ENCODE measurements at regions not wholly inside any gene's neighbourhood (a gene's known extent, or its start where the extent isn't known, plus 50 kb on each side); places are given as distances from the start of the nearest gene placed in this dataset.

DNA sequence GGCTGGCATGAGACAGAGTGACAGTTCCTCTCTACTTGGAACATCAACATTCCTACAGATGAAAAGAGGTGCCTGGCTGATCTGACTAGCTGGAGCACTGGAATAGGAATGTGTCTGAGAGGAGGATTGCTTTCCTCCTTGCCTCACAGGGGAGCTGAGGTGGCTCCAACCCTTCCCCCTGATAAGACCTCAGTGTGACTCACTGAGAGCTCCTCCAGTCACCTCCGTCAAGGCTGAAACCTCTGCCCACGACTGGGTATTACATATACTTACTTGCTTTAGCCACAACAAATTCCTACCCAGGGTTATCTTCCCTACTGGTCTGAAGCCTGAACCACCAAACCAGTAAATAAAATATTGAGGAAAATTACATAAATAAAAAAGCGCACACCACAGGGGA is 342.7 kb upstream of the REG3G start:
- in situ Hi-C loops (cut with MboI; ENCODE audit: low pct_ligation_motif_present in 1 of 4, low pct_unique_long_range_greater_than_20kb in 1 of 4, low sequenced_read_pairs in 3 of 4), result no loop called here
- no peaks in the 10 kb centered on the region for H3K9me3 ChIP-seq
- intact Hi-C loops (cut with DNase I; ENCODE audit: low total_unique reads), result no loop called here
- DNase-seq, result no peak
- no peaks in the 10 kb centered on the region for H3K4me1 ChIP-seq
- WGBS, 2 donors (ENCODE audit: low coverage in 1 of 2), result 88% methylated on average over 3 of the region's 3 CpGs; no CpG with 5 or more reads in 1 of the 2 donors
- no peak overlapping the region for H3K4me3 ChIP-seq
- no peaks in the 10 kb centered on the region for H3K27me3 ChIP-seq
- TF ChIP-seq, protein P1, sequence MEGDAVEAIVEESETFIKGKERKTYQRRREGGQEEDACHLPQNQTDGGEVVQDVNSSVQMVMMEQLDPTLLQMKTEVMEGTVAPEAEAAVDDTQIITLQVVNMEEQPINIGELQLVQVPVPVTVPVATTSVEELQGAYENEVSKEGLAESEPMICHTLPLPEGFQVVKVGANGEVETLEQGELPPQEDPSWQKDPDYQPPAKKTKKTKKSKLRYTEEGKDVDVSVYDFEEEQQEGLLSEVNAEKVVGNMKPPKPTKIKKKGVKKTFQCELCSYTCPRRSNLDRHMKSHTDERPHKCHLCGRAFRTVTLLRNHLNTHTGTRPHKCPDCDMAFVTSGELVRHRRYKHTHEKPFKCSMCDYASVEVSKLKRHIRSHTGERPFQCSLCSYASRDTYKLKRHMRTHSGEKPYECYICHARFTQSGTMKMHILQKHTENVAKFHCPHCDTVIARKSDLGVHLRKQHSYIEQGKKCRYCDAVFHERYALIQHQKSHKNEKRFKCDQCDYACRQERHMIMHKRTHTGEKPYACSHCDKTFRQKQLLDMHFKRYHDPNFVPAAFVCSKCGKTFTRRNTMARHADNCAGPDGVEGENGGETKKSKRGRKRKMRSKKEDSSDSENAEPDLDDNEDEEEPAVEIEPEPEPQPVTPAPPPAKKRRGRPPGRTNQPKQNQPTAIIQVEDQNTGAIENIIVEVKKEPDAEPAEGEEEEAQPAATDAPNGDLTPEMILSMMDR (IDR thresholded peaks at IDR 0.05), result no peak
- no peak for TF ChIP-seq POLR2AphosphoS5 (IDR thresholded peaks at IDR 0.05)
- no peak for TF ChIP-seq POLR2A (IDR thresholded peaks at IDR 0.05)
- no peak for TF ChIP-seq EP300 (IDR thresholded peaks at IDR 0.05; ENCODE audit: low read depth)
- H3K27ac ChIP-seq, result no peak overlapping the region
- H3K36me3 ChIP-seq, result no peaks in the 10 kb centered on the region

DNA sequence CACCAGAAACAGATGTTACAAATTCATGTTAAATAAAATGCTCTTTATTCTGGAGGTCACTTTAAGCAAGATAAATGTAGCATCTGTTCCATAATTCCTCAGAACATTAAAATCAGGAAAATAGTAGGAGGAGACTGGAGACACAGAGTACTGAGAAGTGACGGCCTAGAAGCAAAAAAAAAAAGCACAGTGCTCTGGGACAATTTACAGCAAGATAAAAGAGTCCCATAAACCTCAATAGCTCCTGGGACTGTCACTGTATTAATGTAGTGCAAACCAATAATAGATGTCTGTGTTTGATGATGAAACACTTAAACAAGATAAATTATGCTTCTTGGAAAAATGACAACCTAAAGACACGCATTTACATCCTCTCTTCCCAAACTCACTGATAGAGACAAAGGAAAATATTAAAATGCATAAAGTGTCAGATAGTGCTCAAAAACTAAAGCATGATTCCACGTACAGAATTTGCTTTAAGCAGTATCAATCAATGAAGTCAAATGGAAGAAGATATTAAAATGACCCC is 338.8 kb upstream of the REG3G start:
- TF ChIP-seq POLR2A (IDR thresholded peaks at IDR 0.05), result no peak
- TF ChIP-seq, protein P1 (IDR thresholded peaks at IDR 0.05), result no peak
- TF ChIP-seq EP300 (IDR thresholded peaks at IDR 0.05; ENCODE audit: low read depth), result no peak
- no peak for DNase-seq
- intact Hi-C loops (cut with DNase I; ENCODE audit: low total_unique reads), result no loop called here
- Histone ChIP-seq H3K9me3 (no peaks in the 10 kb centered on the region), H3K27ac (no peak overlapping the region), H3K4me1 (no peaks in the 10 kb centered on the region), H3K36me3 (no peaks in the 10 kb centered on the region), H3K27me3 (no peaks in the 10 kb centered on the region), H3K4me3 (no peak overlapping the region)
- WGBS, 2 donors (ENCODE audit: low coverage in 1 of 2), result 53 to 55% methylated on average over 3 of the region's 3 CpGs
- in situ Hi-C loops (cut with MboI; ENCODE audit: low pct_ligation_motif_present in 1 of 4, low pct_unique_long_range_greater_than_20kb in 1 of 4, low sequenced_read_pairs in 3 of 4), result no loop called here

DNA sequence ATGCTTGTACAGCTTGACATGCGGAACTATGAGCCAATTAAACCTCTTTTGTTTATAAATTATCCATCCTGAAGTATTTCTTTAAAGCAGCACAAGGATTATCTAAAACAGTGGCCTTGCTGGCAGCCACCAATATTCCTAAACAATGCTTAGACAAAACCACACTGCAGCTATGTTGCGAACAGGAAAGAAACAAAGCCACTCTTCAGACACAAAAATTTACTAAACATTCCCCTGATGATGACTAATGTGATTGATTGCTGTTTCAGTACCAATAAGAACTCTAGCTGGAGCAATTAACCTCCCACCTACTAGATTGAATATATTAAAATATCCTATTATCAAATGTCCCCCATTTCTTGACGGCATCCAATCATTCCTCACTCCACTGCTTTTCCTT is 325.8 kb upstream of the REG3G start:
- no peaks in the 10 kb centered on the region for H3K4me1 ChIP-seq
- no peak overlapping the region for H3K4me3 ChIP-seq
- DNase-seq, result no peak
- H3K27ac ChIP-seq, result no peak overlapping the region
- in situ Hi-C loops (cut with MboI; ENCODE audit: low pct_ligation_motif_present in 1 of 4, low pct_unique_long_range_greater_than_20kb in 1 of 4, low sequenced_read_pairs in 3 of 4), result no loop called here
- no peaks in the 10 kb centered on the region for H3K36me3 ChIP-seq
- intact Hi-C loops (cut with DNase I; ENCODE audit: low total_unique reads), result no loop called here
- H3K27me3 ChIP-seq, result no peaks in the 10 kb centered on the region
- WGBS, 2 donors (ENCODE audit: low coverage in 1 of 2), result 50 to 68% methylated on average over 3 of the region's 3 CpGs
- no peaks in the 10 kb centered on the region for H3K9me3 ChIP-seq
- TF ChIP-seq EP300 (IDR thresholded peaks at IDR 0.05; ENCODE audit: low read depth) (no peak), POLR2A (IDR thresholded peaks at IDR 0.05) (no peak), POLR2AphosphoS5 (IDR thresholded peaks at IDR 0.05) (no peak)
- TF ChIP-seq, protein P1 (IDR thresholded peaks at IDR 0.05), result no peak

DNA sequence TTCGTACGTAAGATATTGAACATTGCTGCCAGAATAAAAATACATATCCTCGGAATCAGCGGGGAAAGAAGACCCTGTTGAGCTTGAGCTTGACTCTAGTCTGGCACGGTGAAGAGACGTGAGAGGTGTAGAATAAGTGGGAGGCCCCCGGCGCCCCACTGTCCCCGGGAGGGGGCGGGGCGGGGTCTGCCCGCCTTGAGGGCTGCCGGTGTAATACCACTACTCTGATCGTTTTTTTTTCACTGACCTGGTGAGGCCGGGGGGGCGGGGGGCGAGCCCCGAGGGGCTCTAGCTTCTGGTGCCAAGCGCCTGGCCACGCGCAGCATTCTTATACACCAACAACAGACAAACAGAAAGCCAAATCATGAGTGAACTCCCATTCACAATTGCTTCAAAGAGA is 324.0 kb upstream of the REG3G start:
- no peaks in the 10 kb centered on the region for H3K36me3 ChIP-seq
- no peak overlapping the region for H3K4me3 ChIP-seq
- WGBS, 2 donors (ENCODE audit: low coverage in 1 of 2), result 89 to 98% methylated on average over 14 to 21 of the region's 21 CpGs
- intact Hi-C loops (cut with DNase I; ENCODE audit: low total_unique reads) (no loop called here), in situ Hi-C loops (cut with MboI; ENCODE audit: low pct_ligation_motif_present in 1 of 4, low pct_unique_long_range_greater_than_20kb in 1 of 4, low sequenced_read_pairs in 3 of 4) (no loop called here)
- H3K27ac ChIP-seq, result no peak overlapping the region
- no peak for DNase-seq
- no peak for TF ChIP-seq EP300 (IDR thresholded peaks at IDR 0.05; ENCODE audit: low read depth)
- H3K27me3 ChIP-seq, result no peaks in the 10 kb centered on the region
- no peaks in the 10 kb centered on the region for H3K9me3 ChIP-seq
- no peaks in the 10 kb centered on the region for H3K4me1 ChIP-seq

DNA sequence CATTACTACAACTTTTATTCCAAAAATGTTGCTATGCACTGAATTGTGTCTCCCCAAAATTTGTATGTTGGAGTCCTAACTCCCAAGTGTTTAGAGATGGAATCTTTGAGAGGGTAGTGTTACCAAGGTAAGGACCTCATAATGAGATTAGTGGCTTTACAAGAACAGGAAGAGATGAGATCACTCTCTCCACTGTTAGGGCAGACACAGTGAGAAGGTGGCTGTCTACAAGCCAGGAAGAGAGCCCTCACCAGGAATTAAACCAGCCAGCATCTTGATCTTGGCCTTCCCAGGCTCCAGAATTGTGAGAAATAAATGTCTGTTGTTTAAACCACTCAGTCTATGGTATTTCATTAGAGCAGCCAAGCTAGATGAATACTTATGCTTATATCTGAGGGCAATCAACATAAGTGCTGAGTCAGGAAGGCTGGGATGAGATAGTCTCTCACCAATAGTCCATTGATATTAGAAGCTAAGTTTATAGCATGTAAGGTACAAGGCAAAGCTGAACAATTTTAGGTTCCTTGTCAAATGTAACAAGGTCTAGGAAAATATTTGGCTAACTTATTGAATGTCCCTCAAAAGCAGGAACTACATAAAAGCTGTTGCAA is 317.6 kb upstream of the REG3G start:
- no peak for DNase-seq
- in situ Hi-C loops (cut with MboI; ENCODE audit: low pct_ligation_motif_present in 1 of 4, low pct_unique_long_range_greater_than_20kb in 1 of 4, low sequenced_read_pairs in 3 of 4), result no loop called here
- Histone ChIP-seq H3K27me3 (no peaks in the 10 kb centered on the region), H3K4me1 (no peaks in the 10 kb centered on the region), H3K9me3 (no peaks in the 10 kb centered on the region), H3K36me3 (no peaks in the 10 kb centered on the region), H3K4me3 (no peak overlapping the region), H3K27ac (no peak overlapping the region)
- no peak for TF ChIP-seq POLR2A (IDR thresholded peaks at IDR 0.05)
- intact Hi-C loops (cut with DNase I; ENCODE audit: low total_unique reads), result no loop called here

All from transverse colon (tissue), 4 donors.